B cell (primary cell): ENCODE measurements at regions not wholly inside any gene's neighbourhood (a gene's known extent, or its start where the extent isn't known, plus 50 kb on each side); places are given as distances from the start of the nearest gene placed in this dataset.

ENCODE experiments used
- CTCF ChIP-seq: fragments of 200-600 bp; IDR thresholded peaks from one replicate; pipeline ENCODE4 v1.8.0; 2022; ENCODE audit warnings: antibody characterized with exemption, mild to moderate bottlenecking
- EZH2 ChIP-seq: IDR thresholded peaks from 2 replicates; pipeline ENCODE4 v1.6.1; 2012; ENCODE audit warnings: borderline replicate concordance, low read depth, mild to moderate bottlenecking, moderate library complexity, low read length; ENCODE audit not compliant: insufficient read depth, poor library complexity, severe bottlenecking

- TF ChIP-seq CTCF (no peak), EZH2 (no peak)
Observed at GRCh38 chr7:63077841-63078240, 920.8 kb upstream of the ZNF722 start.
